Erythroblast (primary cell): ENCODE measurements at regions not wholly inside any gene's neighbourhood (a gene's known extent, or its start where the extent isn't known, plus 50 kb on each side); places are given as distances from the start of the nearest gene placed in this dataset.

Experiments used
- GATA1 ChIP-seq: IDR thresholded peaks from 2 replicates; pipeline ENCODE4 v1.6.1; 2011; ENCODE audit warnings: low read depth, mild to moderate bottlenecking, control low read depth, low read length, moderate library complexity
- POLR2A ChIP-seq: IDR thresholded peaks from 2 replicates; pipeline ENCODE4 v1.6.1; 2011; ENCODE audit warnings: mild to moderate bottlenecking, low read length

DNA sequence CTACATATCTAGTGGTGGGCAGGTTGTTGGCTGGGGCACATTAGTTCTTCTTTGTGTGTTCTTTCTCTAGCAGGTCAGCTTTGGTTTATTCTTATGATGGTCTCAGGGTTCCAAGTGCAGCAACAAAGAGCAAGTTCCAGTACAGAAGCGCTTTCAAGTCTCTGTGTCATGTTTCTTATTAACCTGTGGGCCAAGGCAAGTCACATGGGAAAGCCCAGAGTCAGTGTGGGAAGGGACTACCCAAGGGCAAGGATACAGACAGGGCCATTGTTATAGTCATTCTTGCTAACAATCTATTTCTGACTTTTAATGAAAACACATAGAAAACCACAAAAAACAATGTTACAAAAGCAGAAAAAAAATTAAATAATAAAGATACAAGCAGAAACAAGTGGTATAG lies 754.6 kb downstream of the TBC1D22A start:
- TF ChIP-seq POLR2A (no peak), GATA1 (no peak)
